NCI-H1092 treated with DMSO at 0.1 percent for 48 hours (cell line): ENCODE measurements at regions not wholly inside any gene's neighbourhood (a gene's known extent, or its start where the extent isn't known, plus 50 kb on each side); places are given as distances from the start of the nearest gene placed in this dataset.
"Not testable (repeated sequence)": the region's sequence is repeated elsewhere in the genome, so short reads cannot be mapped to it uniquely, and the experiment has no call there.

Experiments
- DNase-seq: peaks from one replicate; lab custom pipeline; 2025; lab: John Stamatoyannopoulos, UW

DNA sequence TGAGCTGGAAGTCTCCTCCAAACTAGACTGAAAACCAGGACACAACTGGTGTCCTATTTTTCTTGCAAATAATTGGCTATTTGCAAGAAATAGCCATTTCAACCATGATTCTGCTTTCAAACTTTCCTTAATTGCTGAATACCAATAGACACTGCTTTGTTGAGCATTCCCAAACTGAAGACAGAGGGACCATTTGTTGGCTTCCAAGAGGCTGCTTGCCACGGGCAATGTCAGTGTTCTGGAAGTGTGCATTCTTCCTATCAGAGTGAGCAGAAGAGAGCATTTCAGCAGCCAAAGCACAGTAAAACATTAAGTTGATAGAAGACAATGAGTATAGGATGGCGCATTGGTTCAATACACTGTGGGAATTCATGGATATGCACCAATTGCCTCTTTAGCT lies 360.5 kb upstream of the RGPD4 start:
- DNase-seq: no peak

DNA sequence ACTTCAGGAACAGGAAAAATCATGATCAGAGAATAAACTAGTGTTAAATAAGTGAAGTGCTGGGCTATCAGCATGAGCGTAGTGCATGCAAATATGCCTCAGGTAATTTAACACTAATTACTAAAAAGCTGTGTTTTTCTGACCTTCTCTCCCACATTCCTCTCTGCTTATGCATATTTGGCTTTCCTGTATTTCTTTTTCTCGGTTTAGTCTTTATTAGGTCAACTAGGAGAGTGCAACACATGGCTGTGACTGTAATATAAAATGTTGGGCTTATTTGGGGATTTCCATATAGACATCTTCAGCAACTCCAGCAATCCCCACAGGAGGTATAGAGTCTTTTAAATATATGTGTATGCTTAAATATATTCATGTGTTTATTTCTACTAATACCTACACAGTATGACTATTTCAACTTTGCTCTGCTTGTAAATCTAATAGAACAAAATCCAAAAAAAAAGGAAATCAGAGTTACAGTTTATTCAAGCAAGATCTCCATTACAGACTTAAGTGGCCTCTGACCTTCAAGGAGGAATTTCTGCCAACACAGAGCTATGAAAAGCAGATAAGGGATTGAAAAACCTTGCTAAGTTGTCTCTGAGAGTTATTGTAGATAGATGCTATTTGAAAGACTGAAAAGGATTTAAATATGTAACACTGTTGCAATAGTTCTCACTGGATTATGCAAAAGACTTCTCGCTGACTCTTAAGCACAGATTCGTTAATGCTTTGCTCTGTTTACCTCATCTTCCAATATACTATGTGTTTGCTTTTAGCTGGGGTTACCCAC lies 359.5 kb upstream of the RGPD4 start:
- DNase-seq: no peak

DNA sequence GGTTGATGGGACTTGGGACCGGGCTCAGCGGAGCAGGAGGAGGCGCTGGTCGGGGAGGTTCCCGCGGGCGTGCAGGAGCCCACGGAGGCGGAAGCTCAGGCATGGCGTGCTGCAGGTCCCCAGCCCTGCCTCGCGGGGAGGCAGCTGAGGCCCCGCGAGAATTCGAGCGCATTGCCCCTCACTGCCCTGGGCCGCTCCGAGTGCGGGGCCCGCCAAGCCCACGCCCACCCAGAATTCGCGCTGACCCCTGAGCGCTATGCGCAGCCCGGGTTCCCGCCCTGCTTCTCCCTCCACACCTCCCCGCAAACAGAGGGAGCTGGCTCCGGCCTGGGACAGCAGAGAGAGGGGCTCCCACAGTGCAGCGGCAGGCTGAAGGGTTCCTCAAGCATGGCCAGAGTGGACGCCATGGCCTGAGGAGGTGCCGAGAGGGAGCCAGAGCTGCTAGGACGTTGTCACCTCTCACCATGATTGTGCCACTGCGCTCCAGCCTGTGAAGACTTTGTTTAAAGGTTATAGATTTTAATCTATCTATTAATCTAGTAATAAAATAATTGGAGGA lies 357.2 kb upstream of the RGPD4 start:
- DNase-seq: no peak

- no peak for DNase-seq
These were observed 353.5 kb upstream of the RGPD4 start for GRCh38 chr2:107473150-107473549.

DNA sequence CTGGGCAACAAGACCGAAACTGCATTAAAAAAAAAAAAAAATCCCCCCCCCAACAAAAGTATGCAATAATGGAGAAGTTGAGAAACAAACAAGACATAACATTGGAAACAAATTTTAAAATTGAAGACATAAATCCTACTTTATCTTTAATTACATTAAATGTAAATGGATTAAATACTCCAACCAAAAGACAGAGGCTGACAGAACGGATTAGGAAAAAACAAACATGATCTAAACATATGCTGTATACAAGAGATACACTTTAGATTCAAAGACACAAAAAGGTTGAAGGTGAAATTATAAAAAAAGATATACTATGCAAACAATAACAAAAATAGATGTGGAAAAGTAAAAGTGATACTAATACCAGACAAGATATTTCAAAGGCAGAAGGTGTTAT lies 350.8 kb upstream of the RGPD4 start:
- DNase-seq: no peak

DNA sequence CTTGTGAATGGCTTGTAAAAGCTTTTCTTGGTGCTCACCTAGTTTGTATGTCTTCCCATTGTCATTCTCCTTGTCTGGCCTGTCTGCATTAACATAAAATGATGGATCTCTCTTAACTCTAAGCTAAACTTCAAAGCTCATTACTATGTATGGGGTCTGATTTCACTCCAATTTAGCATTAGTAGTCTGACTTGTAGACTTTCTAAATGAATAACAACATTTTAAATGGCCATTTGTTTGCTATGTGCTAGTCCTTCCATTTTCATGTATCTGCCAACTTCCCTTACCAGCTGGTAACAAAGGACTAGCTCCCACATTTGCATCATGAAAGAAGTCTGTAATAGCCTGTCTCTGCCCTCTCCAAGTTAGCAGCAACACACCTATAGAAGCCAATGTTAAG lies 324.2 kb upstream of the RGPD4 start:
- DNase-seq: no peak

DNA sequence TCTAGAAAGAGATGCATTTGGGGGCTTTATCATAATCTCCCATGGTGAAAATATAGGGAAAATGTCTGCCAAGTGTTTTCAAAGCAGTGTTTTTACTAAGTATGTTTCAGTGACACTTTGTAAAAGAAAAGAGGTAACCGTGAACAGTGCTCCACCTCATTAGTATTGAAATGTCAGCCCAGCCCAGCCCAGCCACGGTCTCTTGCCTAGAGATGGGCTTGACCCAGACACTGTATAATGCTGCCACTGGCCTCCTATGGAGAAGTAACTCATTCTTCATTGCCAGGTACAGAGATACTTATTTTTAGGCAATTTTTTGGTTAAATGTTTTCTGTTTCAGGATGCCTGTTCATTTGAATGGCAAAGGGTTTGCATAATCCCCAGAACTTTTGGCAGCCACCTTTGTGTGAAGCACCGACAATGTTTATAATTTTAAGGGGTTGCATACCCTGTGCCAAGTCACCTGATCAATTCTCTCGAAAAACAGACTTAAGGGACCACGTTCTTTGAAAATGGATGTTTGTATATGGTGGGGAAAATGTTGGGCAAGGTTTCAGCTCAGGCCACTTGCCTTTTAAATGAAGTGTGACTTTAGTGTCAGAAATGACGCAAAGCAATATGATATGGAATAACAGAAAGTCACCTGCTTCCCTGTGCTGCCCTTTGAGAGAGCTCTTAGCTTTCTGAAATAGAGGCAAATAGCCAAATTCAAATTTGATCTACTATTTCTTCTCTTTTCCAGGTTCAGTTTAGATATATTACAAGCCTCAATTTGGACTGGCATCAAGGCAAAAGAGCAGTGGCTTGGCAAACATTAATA lies 314.5 kb upstream of the RGPD4 start:
- peak; percentile 90 for DNase-seq

GRCh38 chr2:107525406-107525805 lies 301.3 kb upstream of the RGPD4 start:
- no peak for DNase-seq

GRCh38 chr2:107529146-107529545 lies 297.5 kb upstream of the RGPD4 start:
- DNase-seq: peak; percentile 1

GRCh38 chr2:107530046-107530445 lies 296.6 kb upstream of the RGPD4 start:
- DNase-seq: no peak

DNA sequence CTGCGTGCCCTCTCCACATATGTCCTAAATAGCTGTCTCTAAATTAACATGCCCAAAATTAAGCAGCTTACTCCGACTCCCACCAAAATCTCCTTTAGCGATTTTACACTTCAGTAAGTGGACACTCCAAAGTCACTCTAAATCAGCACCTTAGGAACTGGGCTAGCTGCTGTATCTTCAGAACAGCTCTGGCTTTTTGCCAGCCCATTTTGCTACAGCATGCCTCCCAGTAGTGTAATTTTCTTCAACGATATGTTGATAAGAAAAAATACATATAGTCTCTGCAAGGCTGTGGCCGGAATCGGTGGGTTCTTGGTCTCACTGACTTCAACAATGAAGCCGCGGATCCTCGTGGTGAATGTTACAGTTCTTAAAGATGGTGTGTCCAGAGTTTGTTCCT lies 291.8 kb upstream of the RGPD4 start:
- no peak for DNase-seq

- DNase-seq: not testable (repeated sequence)
These were observed 290.6 kb upstream of the RGPD4 start for GRCh38 chr2:107535905-107536689.

GRCh38 chr2:107542314-107542740 lies 284.4 kb upstream of the RGPD4 start:
- DNase-seq: no peak

- no peak for DNase-seq
These were observed 282.9 kb upstream of the RGPD4 start for GRCh38 chr2:107543793-107544192.

- no peak for DNase-seq
These were observed 281.6 kb upstream of the RGPD4 start for GRCh38 chr2:107545066-107545465.

DNA sequence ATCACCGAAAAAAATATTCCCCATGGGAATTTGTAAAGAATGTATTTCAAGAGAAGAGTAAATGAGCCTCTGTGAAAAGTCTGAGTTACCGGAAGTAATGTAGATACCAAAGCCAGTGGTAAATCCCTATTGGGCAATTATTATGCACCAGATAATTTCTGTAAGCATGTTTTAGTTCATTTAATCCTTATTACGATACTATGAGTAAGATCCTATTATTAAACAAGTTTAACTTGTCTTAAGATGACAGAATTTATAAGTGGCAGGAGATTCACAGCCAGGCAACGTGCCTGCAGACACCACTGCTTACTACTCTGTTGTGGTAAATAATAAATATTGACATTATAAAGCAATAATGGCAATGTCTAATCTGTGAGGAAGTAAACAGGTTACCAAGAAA lies 280.8 kb upstream of the RGPD4 start:
- DNase-seq: no peak

DNA sequence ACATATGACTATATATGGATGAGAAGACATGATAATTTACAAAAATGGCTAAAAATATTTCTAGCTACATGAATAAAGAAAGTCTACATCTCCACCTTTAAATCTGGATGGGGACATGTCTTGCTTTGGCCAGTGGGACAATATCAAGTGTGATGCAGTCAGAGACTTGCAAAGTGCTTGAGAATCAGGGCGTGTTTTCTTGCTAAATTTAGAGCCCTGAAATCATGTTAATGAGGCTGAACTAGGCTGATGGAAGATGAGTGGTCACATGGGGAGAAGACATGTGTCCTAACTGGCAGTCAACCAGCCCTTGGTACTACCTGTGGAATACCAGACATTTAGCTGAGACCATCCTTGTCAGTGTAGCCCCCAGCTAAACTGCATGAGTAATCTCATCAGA lies 278.5 kb upstream of the RGPD4 start:
- no peak for DNase-seq

GRCh38 chr2:107553046-107553445 lies 273.6 kb upstream of the RGPD4 start:
- DNase-seq: no peak

DNA sequence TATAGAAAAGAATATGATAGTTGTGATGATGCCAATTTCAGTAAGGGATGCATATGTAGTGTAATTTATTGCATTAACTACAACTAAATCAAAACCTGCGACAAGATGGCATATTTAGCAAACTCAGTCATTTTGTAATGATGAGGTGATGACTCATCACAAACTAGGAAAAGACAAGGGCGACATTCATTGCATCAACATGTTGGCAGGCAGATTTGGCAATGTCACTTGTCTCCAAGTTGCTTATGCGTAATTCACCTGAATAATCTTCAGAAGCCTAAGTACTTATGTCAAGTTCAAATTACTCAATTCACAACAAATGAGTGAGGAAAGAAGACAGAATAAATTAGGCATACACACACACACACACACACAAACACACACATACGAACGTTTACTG lies 273.2 kb upstream of the RGPD4 start:
- DNase-seq: no peak

DNA sequence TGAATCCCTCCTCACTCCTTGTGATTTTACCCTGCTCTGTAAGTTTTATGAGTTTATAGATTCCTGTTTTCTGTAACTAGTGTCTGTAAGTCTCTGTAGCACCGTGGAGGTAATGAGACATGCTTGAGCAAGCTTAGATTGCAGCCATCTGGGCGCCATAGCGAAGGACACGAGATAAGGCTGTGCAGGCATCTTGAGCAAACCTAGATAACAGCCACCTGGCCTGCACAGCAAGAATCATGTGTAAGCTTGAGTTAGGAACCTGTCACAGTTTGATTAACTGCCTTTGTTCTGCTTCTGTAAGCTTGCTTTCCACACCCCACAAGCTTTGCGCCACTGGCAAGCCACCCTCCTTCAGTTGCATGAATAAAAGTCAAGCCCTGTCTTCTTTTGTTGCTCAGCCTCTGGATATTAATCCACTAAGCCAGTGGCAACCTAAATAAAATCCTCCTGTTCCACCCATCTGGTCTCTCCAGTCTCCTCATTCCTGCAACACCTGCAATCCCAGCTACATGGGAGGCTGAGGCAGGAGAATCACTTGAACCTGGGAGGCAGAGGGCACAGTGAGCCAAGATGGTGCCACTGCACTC lies 270.6 kb upstream of the RGPD4 start:
- no peak for DNase-seq

DNA sequence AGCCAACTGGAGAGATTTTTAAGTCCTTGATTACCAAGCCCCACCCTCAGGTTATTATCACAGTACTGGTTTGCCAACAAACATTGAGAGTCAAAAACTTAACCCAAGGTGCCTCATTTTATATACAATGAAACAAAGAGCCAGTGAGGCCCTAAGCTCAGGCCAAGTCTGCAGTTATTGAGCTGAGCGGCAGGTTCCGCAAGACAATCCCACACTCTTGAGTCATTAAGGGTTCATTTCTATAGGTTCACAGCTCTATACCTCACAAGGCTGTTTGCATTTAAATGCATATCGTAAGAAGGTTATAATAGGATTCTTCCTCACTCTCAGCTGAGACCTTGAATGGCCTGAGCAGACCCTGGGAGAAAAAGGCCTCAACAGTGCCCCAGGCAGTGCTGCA lies 268.4 kb upstream of the RGPD4 start:
- no peak for DNase-seq

DNA sequence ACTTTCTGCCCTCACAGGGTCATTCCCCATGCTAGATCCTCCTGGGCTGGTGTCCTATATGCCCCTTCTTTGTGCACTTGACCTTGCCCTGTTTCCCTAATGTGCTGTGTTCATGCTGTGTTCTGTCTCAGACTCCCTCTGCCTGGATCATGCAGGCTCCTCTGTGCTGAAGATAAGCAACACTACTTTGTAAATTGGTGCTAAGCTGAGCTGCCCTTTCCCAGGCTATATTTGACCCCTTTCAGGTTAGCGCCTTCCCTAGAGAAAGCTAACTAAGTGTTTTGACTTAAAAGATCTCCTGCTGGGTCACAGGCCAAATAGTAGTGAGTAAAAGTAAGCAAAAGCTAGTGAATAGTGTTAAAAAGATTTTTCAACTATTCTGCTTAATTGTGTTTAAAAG lies 257.2 kb upstream of the RGPD4 start:
- DNase-seq: no peak
